PFSK-1 (cell line): ENCODE measurements at regions not wholly inside any gene's neighbourhood (a gene's known extent, or its start where the extent isn't known, plus 50 kb on each side); places are given as distances from the start of the nearest gene placed in this dataset.

Source experiments
- FOXP2 ChIP-seq: optimal IDR thresholded peaks from 2 replicates; pipeline ENCODE3; 2011; ENCODE audit warnings: borderline replicate concordance, control low read depth, inconsistent platforms; ENCODE audit not compliant: insufficient read depth; ENCODE audit errors: extremely low read length, extremely low read depth
- POLR2AphosphoS5 ChIP-seq: IDR thresholded peaks from 2 replicates; pipeline ENCODE4 v1.6.1; 2012; ENCODE audit warnings: low read depth, mild to moderate bottlenecking, control low read depth, low read length, moderate library complexity
- SIN3A ChIP-seq: IDR thresholded peaks from 2 replicates; pipeline ENCODE4 v1.6.1; 2012; ENCODE audit warnings: mild to moderate bottlenecking, low read length, moderate library complexity, borderline replicate concordance; ENCODE audit not compliant: insufficient read depth
- TAF1 ChIP-seq: IDR thresholded peaks from 2 replicates; pipeline ENCODE4 v1.6.1; 2012; ENCODE audit warnings: low read length, control low read depth, borderline replicate concordance; ENCODE audit not compliant: insufficient read depth
- TF ChIP-seq, protein P1 (sequence below), 2 experiments: IDR thresholded peaks; 2 replicates each; pipeline versions ENCODE4 v1.6.1 to v1.8.0; 2011 to 2012; ENCODE audit warnings: low read depth in 2 of 2, low read length in 2 of 2, control low read depth in 1 of 2, inconsistent platforms in 1 of 2, mild to moderate bottlenecking in 1 of 2, moderate library complexity in 1 of 2; ENCODE audit not compliant: insufficient read depth in 1 of 2

DNA sequence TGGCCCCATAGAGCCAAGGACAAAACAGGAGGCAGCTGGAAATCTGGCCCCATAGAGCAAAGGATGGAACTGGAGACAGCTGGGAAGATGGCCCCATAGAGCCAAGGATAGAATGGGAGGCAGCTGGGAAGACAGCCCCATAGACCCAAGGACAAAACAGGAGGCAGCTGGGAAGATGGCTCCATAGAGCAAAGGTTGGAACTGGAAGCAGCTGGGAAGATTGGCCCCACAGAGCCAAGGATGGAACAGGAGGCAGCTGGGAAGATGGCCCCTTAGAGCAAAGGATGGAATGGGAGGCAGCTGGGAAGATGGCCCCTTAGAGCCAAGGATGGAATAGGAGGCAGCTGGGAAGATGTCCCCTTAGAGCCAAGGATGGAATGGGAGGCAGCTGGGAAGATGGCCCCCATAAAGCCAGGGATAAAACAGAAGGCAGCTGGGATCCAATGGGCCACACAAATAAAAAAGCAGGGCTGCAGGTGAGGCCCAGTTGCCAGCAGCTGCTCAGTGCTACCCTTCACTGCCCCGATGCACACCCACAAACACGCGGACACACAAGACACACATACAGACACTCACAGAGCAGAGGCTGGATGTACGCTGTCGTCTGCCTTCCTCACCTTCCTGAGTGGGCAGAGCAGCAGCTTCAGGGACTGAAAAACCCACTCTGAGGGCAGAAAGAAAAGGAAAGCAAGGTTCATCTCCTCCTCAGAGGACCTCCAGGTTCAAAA, 505.4 kb upstream of the MYT1L start:
- TF ChIP-seq TAF1, result no peak
- TF ChIP-seq FOXP2, result no peak
- no peak for TF ChIP-seq SIN3A
- no peak for TF ChIP-seq POLR2AphosphoS5
- TF ChIP-seq, protein P1, sequence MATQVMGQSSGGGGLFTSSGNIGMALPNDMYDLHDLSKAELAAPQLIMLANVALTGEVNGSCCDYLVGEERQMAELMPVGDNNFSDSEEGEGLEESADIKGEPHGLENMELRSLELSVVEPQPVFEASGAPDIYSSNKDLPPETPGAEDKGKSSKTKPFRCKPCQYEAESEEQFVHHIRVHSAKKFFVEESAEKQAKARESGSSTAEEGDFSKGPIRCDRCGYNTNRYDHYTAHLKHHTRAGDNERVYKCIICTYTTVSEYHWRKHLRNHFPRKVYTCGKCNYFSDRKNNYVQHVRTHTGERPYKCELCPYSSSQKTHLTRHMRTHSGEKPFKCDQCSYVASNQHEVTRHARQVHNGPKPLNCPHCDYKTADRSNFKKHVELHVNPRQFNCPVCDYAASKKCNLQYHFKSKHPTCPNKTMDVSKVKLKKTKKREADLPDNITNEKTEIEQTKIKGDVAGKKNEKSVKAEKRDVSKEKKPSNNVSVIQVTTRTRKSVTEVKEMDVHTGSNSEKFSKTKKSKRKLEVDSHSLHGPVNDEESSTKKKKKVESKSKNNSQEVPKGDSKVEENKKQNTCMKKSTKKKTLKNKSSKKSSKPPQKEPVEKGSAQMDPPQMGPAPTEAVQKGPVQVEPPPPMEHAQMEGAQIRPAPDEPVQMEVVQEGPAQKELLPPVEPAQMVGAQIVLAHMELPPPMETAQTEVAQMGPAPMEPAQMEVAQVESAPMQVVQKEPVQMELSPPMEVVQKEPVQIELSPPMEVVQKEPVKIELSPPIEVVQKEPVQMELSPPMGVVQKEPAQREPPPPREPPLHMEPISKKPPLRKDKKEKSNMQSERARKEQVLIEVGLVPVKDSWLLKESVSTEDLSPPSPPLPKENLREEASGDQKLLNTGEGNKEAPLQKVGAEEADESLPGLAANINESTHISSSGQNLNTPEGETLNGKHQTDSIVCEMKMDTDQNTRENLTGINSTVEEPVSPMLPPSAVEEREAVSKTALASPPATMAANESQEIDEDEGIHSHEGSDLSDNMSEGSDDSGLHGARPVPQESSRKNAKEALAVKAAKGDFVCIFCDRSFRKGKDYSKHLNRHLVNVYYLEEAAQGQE (IDR thresholded peaks at IDR 0.05; ENCODE audit: insufficient read depth in 1 of 2, low read depth in 2 of 2, low read length in 2 of 2), result no peak

DNA sequence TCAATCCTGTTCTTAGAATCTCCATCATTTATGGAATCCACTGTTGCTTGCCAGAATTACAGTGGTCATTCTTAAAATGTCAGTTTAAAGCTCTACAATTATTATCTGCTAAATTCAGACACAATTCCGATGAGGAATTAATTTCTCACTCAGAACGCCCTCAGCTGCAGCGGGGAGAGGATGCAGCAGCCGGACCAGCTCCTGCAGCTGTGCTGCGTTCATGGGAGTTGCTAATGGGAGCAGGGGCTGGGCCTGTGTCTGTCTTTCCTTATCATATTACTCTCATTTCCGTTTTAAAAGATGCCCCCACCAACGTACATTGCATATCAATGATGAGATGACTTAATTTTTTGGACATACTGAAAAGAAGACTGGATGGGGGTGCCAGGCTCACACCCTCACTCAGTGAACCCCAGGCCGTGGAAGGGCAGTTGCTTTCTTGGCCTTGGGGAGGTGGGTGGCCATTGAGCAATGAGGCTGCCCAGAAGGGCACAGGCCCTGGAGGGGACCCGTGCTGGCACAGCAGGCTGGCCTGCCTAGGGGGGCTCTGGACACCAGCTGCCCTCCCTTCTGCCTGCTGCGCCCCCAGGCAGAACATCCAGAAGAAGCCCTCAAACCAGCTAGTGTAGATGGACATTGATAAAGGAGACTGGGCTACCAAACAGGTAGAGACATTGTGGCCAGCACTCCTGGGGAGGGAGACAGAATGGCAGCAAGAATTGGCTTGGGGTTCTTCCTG, 503.6 kb upstream of the MYT1L start:
- TF ChIP-seq, protein P1 (IDR thresholded peaks at IDR 0.05; ENCODE audit: insufficient read depth in 1 of 2, low read depth in 2 of 2, low read length in 2 of 2), result no peak

DNA sequence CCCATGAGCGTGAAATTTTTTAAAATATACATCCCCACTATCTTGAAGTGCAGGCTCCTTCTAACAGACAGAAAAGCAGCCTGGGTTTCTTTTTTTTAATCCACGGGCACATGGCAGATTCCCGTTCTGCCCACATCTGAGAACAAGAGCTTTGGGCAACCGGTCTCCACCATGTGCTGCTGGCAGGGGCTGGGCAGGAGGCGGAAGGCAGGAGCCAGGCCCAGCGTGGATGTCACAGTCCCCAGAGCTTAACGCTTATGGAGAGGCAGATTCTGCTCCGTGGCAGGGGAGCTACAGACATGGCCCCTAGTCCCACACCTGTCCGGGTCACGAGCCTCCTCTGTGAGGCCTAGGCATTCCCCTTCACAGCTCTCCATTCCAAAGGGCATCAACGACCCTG, 503.0 kb upstream of the MYT1L start:
- no peak for TF ChIP-seq TAF1
- no peak for TF ChIP-seq SIN3A
- TF ChIP-seq POLR2AphosphoS5, result no peak
- TF ChIP-seq FOXP2, result no peak
- TF ChIP-seq, protein P1 (IDR thresholded peaks at IDR 0.05; ENCODE audit: insufficient read depth in 1 of 2, low read depth in 2 of 2, low read length in 2 of 2), result no peak

DNA sequence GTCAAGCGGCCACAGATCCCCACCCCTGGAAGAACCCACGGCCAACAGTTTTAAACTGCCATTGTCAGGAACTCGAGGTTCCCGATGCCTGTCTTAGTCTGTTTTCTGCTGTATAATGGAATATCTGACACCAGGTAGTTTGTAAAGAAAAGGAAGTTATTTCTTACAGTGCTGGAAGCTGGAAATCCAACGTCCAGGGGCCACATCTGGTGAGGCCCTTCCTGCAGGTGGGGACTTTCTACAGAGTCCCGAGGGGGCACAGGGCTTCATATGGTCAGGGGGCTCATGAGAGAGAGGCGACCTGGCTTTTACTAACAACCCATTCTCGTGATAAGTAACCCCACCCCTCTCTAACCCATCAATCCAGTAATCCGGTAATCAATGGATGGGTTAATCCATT, 501.6 kb upstream of the MYT1L start:
- TF ChIP-seq SIN3A, result no peak
- no peak for TF ChIP-seq FOXP2
- TF ChIP-seq TAF1, result no peak

DNA sequence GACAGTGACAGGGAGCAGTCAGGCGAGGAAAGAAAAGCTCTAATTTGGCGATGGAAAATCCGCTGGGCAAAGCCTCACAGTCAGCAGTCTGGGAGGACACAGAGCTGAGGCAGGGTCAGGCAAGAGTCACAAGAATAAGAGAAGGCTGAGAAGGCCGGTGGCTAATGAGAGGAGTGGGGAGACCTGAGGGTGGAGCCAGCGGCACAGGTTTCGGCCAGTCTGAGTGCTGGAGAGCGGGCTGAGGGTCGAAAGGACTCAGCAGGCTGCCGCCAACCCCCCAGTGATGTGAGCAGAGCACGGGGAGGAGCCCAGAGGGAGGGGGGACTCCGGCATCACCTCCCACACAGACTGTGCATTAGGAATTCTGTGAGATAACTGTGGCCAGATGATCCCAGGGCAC, 500.6 kb upstream of the MYT1L start:
- no peak for TF ChIP-seq SIN3A
- no peak for TF ChIP-seq FOXP2
- TF ChIP-seq, protein P1 (IDR thresholded peaks at IDR 0.05; ENCODE audit: insufficient read depth in 1 of 2, low read depth in 2 of 2, low read length in 2 of 2), result no peak
- TF ChIP-seq TAF1, result no peak
- TF ChIP-seq POLR2AphosphoS5, result no peak

DNA sequence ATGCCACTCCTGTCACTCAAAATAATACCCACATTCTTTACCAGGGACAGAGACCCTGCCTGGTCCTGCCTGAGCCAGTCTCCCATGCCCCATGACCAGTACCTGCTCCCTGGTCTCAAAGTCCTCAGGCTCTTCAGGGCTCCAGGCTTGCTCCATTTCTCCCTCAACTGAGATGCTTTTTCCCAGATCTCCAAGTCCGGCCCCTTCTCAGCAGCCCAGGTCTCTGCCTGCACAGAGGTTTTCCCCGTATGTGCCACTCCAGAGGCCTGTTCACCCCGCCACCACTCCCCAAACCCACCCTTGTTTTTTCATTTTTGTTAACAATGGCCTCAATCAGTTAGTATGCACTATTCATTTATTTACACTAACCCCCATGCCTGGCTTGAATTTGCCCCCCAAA, 499.5 kb upstream of the MYT1L start:
- TF ChIP-seq FOXP2, result no peak
- no peak for TF ChIP-seq SIN3A
- TF ChIP-seq TAF1, result no peak
- TF ChIP-seq POLR2AphosphoS5, result no peak
- TF ChIP-seq, protein P1 (IDR thresholded peaks at IDR 0.05; ENCODE audit: insufficient read depth in 1 of 2, low read depth in 2 of 2, low read length in 2 of 2), result no peak
